Type B pancreatic cell (in vitro differentiated cells): ENCODE measurements at regions not wholly inside any gene's neighbourhood (a gene's known extent, or its start where the extent isn't known, plus 50 kb on each side); places are given as distances from the start of the nearest gene placed in this dataset.

Source experiments
- DNase-seq: peaks from one replicate; pipeline ENCODE4 v3.0.0; 2021; ENCODE audit warnings: mixed read lengths; ENCODE audit not compliant: unreplicated experiment; ENCODE audit errors: extremely low spot score
- H3K27ac Mint-ChIP-seq: 2 replicates; pipeline ENCODE4 v1.8.0; 2021; ENCODE audit warnings: mild to moderate bottlenecking, mixed read lengths
- H3K27me3 Mint-ChIP-seq: 2 replicates; pipeline ENCODE4 v1.8.0; 2021; ENCODE audit warnings: mixed read lengths
- H3K36me3 Mint-ChIP-seq: 2 replicates; pipeline ENCODE4 v1.8.0; 2021; ENCODE audit warnings: mixed read lengths
- H3K4me1 Mint-ChIP-seq: one replicate; pipeline ENCODE4 v1.8.0; 2021; ENCODE audit warnings: mixed read lengths; ENCODE audit not compliant: unreplicated experiment
- H3K4me3 Mint-ChIP-seq: 2 replicates; pipeline ENCODE4 v1.8.0; 2021; ENCODE audit warnings: mild to moderate bottlenecking, mixed read lengths
- H3K9me3 Mint-ChIP-seq: 2 replicates; pipeline ENCODE4 v1.8.0; 2021; ENCODE audit warnings: mixed read lengths
- TF ChIP-seq, protein P1 (sequence below): fragments of 200-600 bp; sonication (generic); conservative IDR thresholded peaks from 2 replicates; pipeline ENCODE4 v1.5.0; 2021; ENCODE audit warnings: antibody characterized with exemption, mild to moderate bottlenecking

DNA sequence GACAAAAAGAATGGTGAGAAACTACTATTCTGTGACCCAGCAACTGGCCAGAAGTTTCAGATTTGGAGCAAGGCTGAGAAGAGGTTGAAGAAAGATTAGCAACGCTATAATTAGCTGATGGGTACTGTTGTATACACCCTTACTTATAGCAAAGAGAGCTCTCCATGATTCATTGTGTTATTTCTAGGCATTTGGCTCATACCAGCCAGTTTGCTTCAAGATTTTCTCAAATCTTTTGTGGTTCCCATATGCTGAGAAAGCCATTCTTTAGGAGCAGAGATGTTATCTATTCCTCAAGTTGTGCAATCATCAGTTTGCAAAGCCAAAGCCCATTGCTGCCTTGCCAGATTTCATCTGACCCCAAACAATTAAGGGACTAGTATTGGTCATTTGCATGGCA, 179.4 kb downstream of the ETS1 start:
- no peak for DNase-seq
- H3K27ac Mint-ChIP-seq, result no peak overlapping the region
- H3K4me3 Mint-ChIP-seq, result no peak overlapping the region
- H3K9me3 Mint-ChIP-seq, result no peaks in the 10 kb centered on the region
- TF ChIP-seq, protein P1, sequence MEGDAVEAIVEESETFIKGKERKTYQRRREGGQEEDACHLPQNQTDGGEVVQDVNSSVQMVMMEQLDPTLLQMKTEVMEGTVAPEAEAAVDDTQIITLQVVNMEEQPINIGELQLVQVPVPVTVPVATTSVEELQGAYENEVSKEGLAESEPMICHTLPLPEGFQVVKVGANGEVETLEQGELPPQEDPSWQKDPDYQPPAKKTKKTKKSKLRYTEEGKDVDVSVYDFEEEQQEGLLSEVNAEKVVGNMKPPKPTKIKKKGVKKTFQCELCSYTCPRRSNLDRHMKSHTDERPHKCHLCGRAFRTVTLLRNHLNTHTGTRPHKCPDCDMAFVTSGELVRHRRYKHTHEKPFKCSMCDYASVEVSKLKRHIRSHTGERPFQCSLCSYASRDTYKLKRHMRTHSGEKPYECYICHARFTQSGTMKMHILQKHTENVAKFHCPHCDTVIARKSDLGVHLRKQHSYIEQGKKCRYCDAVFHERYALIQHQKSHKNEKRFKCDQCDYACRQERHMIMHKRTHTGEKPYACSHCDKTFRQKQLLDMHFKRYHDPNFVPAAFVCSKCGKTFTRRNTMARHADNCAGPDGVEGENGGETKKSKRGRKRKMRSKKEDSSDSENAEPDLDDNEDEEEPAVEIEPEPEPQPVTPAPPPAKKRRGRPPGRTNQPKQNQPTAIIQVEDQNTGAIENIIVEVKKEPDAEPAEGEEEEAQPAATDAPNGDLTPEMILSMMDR, result no peak
- no peaks in the 10 kb centered on the region for H3K36me3 Mint-ChIP-seq
- peaks cover 10% of the 10 kb centered on the region for H3K27me3 Mint-ChIP-seq
- H3K4me1 Mint-ChIP-seq, result peaks cover 24% of the 10 kb centered on the region

DNA sequence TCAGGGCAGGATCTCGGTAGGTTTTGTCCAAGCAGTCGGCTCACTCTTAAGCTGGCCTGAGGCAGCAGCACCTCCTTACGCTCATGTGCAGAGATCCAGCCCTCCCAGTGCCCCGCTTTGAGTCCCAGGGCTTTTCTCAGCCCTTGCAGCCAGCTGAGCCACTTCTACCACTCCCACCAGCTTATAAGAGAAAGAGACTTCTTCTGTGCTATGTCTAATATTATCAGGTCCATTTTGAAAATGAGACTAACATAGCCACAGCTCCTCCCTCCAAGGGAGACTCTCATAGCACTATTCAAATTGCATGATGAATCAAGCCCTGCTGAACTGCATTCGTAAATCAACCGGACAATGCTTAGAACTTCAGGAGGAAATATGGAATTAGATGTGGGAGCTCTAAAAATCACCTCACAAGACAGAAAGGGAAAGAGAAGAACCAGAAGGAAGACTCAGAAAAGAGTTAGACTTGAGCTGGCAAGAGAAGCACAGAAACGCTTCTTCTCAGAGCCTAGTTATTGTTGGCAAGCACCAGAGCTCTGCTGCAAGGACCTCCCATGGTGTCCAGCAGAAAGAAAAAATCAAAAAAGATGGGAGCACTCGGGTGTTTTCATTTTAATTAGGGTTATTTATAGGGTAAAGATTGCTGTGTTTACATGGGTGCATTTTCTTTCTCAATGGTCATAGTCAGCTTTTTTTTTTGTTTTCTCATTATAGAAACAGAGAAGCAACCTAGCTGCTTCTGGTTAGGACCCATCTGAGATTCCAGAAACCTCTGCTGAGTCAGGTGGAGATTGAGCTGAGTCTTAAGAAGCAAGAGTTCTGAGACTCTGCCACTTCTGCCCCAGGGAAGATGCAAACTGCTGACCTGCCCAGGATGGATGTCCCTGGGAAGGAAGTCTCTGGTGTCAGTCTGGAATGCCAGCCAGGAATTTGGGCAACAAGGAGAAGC, 181.4 kb downstream of the ETS1 start:
- DNase-seq, result no peak
- Mint-ChIP-seq H3K27ac (no peak overlapping the region), H3K9me3 (no peaks in the 10 kb centered on the region), H3K4me1 (peaks cover 29% of the 10 kb centered on the region), H3K4me3 (no peak overlapping the region), H3K36me3 (no peaks in the 10 kb centered on the region), H3K27me3 (peaks cover 11% of the 10 kb centered on the region)
- TF ChIP-seq, protein P1, result no peak

DNA sequence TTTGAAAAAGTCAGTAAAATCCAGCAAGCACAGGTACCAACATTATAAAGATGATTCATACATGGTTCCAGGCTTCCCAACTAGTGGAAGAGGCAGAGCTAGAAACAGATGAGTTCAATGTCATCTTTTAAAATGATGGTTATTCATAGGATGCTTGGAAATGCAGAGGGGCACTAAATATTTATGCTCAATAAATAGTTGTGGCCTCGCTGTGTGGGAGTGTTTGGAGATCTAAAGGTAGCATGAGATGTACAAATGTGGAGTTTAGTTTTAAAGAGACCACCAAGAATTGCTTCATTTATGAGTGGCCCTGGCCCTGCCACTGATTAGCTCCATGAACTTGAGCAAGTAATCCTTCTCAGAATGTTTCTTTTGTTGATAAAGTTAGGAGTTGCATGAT, 182.2 kb downstream of the ETS1 start:
- no peak overlapping the region for H3K27ac Mint-ChIP-seq
- peaks cover 9% of the 10 kb centered on the region for H3K27me3 Mint-ChIP-seq

DNA sequence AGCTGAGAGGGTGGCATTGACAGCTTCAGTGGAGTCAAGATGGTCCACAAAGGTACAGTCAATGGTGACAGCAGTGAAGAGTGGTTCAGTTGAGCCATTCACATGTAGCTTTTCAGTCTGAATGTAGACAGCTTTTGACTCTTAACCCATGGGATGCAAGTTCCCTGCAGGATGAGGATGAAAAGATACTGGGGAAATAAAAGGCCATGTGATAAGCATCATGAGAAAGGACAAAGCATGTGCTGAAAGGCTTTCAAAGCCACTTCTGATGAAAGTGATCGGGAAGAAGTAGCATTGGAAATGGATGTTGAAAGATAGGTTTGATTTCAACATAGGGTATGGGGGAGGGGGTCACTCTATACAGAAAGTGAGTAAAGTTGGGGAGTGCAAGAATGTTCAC, 182.9 kb downstream of the ETS1 start:
- Mint-ChIP-seq H3K36me3 (no peaks in the 10 kb centered on the region), H3K27ac (no peak overlapping the region), H3K9me3 (no peaks in the 10 kb centered on the region), H3K4me1 (peaks cover 42% of the 10 kb centered on the region), H3K27me3 (peaks cover 7% of the 10 kb centered on the region), H3K4me3 (no peak overlapping the region)
- DNase-seq, result no peak
- TF ChIP-seq, protein P1, result no peak

More for the DNA sequence above, 182.2 kb downstream of the ETS1 start:
- H3K9me3 Mint-ChIP-seq, result no peaks in the 10 kb centered on the region
- no peaks in the 10 kb centered on the region for H3K36me3 Mint-ChIP-seq
- peaks cover 35% of the 10 kb centered on the region for H3K4me1 Mint-ChIP-seq
- TF ChIP-seq, protein P1, result no peak
- no peak for DNase-seq
- no peak overlapping the region for H3K4me3 Mint-ChIP-seq

DNA sequence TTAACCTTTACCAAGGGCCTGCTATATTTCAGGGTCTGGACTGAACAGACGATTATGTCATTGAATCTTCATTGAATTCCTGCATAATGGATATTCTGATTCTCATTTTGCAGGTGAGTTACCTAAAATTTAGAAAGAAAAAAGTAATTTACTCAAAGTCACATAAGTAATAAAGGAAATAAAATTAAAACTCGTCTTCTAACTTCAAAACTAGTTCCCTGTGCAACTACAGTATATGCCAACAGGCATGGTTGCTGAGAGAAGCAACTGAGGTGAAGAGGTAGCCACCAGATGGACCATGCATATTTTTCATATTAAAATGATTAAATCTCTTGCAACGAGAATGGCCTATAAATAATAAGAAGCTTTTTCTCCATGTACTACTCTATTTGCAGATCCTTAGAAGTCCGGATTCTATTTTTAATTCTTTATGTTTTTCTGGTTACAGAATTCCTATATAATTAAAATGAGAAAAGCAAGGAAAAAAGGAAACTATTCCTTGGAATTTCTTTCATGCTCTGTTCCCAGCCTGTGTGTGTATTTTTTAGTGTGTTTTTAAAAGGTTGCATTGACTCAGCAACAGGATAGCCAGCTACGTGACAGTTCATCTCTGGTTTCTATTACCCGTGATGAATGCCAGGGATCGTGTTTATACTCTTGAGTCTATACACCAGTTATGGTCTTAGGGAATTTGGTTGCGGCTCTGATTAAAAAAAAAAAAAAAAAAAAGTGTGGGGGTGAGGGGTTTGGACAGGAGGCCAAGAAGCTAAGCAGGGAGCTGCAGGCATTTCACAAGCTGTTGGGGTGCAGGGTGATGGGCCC, 186.8 kb downstream of the ETS1 start:
- peak overlapping the region; percentile 13 for H3K27ac Mint-ChIP-seq
- TF ChIP-seq, protein P1, result no peak

More for the DNA sequence above, 186.8 kb downstream of the ETS1 start:
- H3K9me3 Mint-ChIP-seq, result no peaks in the 10 kb centered on the region
- peaks cover 6% of the 10 kb centered on the region for H3K27me3 Mint-ChIP-seq
- DNase-seq, result no peak
- H3K4me1 Mint-ChIP-seq, result peaks cover 23% of the 10 kb centered on the region
- H3K4me3 Mint-ChIP-seq, result peak overlapping the region; percentile 1
- H3K36me3 Mint-ChIP-seq, result no peaks in the 10 kb centered on the region
